ENCODE measurements at regions not wholly inside any gene's neighbourhood (a gene's known extent, or its start where the extent isn't known, plus 50 kb on each side); places are given as distances from the start of the nearest gene placed in this dataset.

- no peaks in the 10 kb centered on the region for H3K36me3 ChIP-seq
- H3K27me3 ChIP-seq = no peaks in the 10 kb centered on the region
- H3K27ac ChIP-seq = peak overlapping the region in 1 of 2 donors; percentile 48
- TF ChIP-seq, protein P1, sequence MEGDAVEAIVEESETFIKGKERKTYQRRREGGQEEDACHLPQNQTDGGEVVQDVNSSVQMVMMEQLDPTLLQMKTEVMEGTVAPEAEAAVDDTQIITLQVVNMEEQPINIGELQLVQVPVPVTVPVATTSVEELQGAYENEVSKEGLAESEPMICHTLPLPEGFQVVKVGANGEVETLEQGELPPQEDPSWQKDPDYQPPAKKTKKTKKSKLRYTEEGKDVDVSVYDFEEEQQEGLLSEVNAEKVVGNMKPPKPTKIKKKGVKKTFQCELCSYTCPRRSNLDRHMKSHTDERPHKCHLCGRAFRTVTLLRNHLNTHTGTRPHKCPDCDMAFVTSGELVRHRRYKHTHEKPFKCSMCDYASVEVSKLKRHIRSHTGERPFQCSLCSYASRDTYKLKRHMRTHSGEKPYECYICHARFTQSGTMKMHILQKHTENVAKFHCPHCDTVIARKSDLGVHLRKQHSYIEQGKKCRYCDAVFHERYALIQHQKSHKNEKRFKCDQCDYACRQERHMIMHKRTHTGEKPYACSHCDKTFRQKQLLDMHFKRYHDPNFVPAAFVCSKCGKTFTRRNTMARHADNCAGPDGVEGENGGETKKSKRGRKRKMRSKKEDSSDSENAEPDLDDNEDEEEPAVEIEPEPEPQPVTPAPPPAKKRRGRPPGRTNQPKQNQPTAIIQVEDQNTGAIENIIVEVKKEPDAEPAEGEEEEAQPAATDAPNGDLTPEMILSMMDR (IDR thresholded peaks at IDR 0.05) = no peak
- no peaks in the 10 kb centered on the region for H3K9me3 ChIP-seq
- no peak overlapping the region for H3K4me3 ChIP-seq
- no peak for DNase-seq (ENCODE audit: low spot score)
- no peaks in the 10 kb centered on the region for H3K4me1 ChIP-seq
Observed at GRCh38 chr12:98162906-98163678, 352.3 kb upstream of the TMPO start.

GRCh38 chr12:98172304-98172703 lies 343.1 kb upstream of the TMPO start:
- H3K27me3 ChIP-seq = no peaks in the 10 kb centered on the region
- no peaks in the 10 kb centered on the region for H3K4me1 ChIP-seq
- H3K4me3 ChIP-seq = no peak overlapping the region
- H3K36me3 ChIP-seq = no peaks in the 10 kb centered on the region
- no peak for DNase-seq (ENCODE audit: low spot score)
- TF ChIP-seq, protein P1 (IDR thresholded peaks at IDR 0.05) = no peak
- no peaks in the 10 kb centered on the region for H3K9me3 ChIP-seq
- no peak overlapping the region for H3K27ac ChIP-seq

GRCh38 chr12:98172801-98173200 lies 342.6 kb upstream of the TMPO start:
- no peaks in the 10 kb centered on the region for H3K4me1 ChIP-seq
- H3K4me3 ChIP-seq = no peak overlapping the region
- H3K36me3 ChIP-seq = no peaks in the 10 kb centered on the region
- H3K9me3 ChIP-seq = no peaks in the 10 kb centered on the region
- no peak for DNase-seq (ENCODE audit: low spot score)
- no peak overlapping the region for H3K27ac ChIP-seq
- TF ChIP-seq, protein P1 (IDR thresholded peaks at IDR 0.05) = no peak
- H3K27me3 ChIP-seq = no peaks in the 10 kb centered on the region

DNA sequence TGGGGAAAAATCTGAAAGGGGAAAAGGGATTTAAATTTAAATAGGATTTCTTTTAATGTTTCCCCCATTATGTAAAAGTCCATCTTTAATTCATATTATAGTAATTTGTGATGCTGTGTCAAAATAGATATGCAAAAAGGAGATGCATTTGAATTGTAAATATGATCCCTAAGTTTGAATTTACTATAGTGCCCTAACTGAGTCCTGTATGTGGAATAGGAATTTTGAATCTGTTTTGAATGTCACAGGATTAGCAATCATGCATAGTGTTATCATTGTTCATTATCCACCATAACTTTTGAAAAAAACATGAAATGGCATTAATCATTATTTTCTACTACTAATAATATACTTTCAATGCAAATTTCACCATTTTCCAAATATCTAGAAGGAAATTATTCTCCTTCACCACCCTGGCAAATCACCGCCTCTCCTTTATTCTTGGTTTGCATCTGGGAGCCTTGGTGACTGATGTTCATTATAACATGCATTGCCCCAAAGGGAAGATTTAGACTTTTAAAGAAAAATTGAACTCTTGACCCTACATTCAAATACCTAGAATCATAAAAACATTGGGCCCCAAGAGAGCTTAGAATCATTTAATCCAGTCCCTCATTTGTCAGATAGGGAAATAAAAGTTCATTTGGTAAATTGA lies 341.5 kb upstream of the TMPO start:
- Histone ChIP-seq H3K27me3 (no peaks in the 10 kb centered on the region), H3K27ac (no peak overlapping the region), H3K4me1 (no peaks in the 10 kb centered on the region), H3K4me3 (no peak overlapping the region), H3K36me3 (no peaks in the 10 kb centered on the region), H3K9me3 (no peaks in the 10 kb centered on the region)
- TF ChIP-seq, protein P1 (IDR thresholded peaks at IDR 0.05) = no peak
- no peak for DNase-seq (ENCODE audit: low spot score)

DNA sequence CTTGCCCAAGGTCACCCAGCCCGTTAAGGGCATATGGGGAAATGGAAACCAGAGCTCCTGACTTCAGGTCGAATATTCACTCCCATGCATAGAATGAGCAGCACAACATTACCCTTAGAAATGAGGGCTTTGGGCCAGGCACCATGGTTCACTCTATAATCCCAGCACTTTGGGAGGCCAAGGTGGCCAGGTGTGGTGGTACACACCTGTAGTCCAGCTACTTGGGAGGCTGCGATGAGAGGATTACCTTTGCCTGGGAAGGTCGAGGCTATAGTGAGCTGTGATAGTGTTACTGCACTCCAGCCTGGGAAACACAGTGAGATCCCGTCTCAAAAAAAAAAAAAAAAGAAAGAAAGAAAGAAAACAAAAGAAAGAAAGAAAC lies 341.0 kb upstream of the TMPO start:
- Histone ChIP-seq H3K27ac (no peak overlapping the region), H3K4me3 (no peak overlapping the region), H3K27me3 (no peaks in the 10 kb centered on the region), H3K4me1 (no peaks in the 10 kb centered on the region), H3K36me3 (no peaks in the 10 kb centered on the region), H3K9me3 (no peaks in the 10 kb centered on the region)
- TF ChIP-seq, protein P1 (IDR thresholded peaks at IDR 0.05) = no peak
- DNase-seq (ENCODE audit: low spot score) = no peak

Measured in right atrium auricular region (tissue), 2 donors.